ENCODE measurements at regions not wholly inside any gene's neighbourhood (a gene's known extent, or its start where the extent isn't known, plus 50 kb on each side); places are given as distances from the start of the nearest gene placed in this dataset.

- DNase-seq (ENCODE audit: low read depth) = no peak
Measured at GRCh38 chr9:75599126-75599525, 291.3 kb upstream of the PCSK5 start.

GRCh38 chr9:75601280-75601679, 289.2 kb upstream of the PCSK5 start:
- no peak for TF ChIP-seq CTCF (IDR thresholded peaks at IDR 0.05; ENCODE audit: control insufficient read depth, insufficient read depth, low read depth, low read length, missing control alignments)
- no peak for DNase-seq (ENCODE audit: low read depth)
- H3K4me3 ChIP-seq (ENCODE audit: control insufficient read depth, low read depth, low read length) = no peak overlapping the region

More at GRCh38 chr9:75599126-75599525, 291.3 kb upstream of the PCSK5 start:
- no peak for TF ChIP-seq CTCF (IDR thresholded peaks at IDR 0.05; ENCODE audit: control insufficient read depth, insufficient read depth, low read depth, low read length, missing control alignments)
- H3K4me3 ChIP-seq (ENCODE audit: control insufficient read depth, low read depth, low read length) = no peak overlapping the region

GRCh38 chr9:75602060-75602459, 288.4 kb upstream of the PCSK5 start:
- DNase-seq (ENCODE audit: low read depth) = no peak
- TF ChIP-seq CTCF (IDR thresholded peaks at IDR 0.05; ENCODE audit: control insufficient read depth, insufficient read depth, low read depth, low read length, missing control alignments) = no peak
- no peak overlapping the region for H3K4me3 ChIP-seq (ENCODE audit: control insufficient read depth, low read depth, low read length)

- no peak for DNase-seq (ENCODE audit: low read depth)
- H3K4me3 ChIP-seq (ENCODE audit: control insufficient read depth, low read depth, low read length) = no peak overlapping the region
- TF ChIP-seq CTCF (IDR thresholded peaks at IDR 0.05; ENCODE audit: control insufficient read depth, insufficient read depth, low read depth, low read length, missing control alignments) = no peak
Measured at GRCh38 chr9:75604661-75605060, 285.8 kb upstream of the PCSK5 start.

GRCh38 chr9:75607521-75607920, 283.0 kb upstream of the PCSK5 start:
- no peak for TF ChIP-seq CTCF (IDR thresholded peaks at IDR 0.05; ENCODE audit: control insufficient read depth, insufficient read depth, low read depth, low read length, missing control alignments)
- H3K4me3 ChIP-seq (ENCODE audit: control insufficient read depth, low read depth, low read length) = no peak overlapping the region
- no peak for DNase-seq (ENCODE audit: low read depth)

- TF ChIP-seq CTCF (IDR thresholded peaks at IDR 0.05; ENCODE audit: control insufficient read depth, insufficient read depth, low read depth, low read length, missing control alignments) = no peak
- DNase-seq (ENCODE audit: low read depth) = no peak
- H3K4me3 ChIP-seq (ENCODE audit: control insufficient read depth, low read depth, low read length) = no peak overlapping the region
Measured at GRCh38 chr9:75609401-75609800, 281.1 kb upstream of the PCSK5 start.

- TF ChIP-seq CTCF (IDR thresholded peaks at IDR 0.05; ENCODE audit: control insufficient read depth, insufficient read depth, low read depth, low read length, missing control alignments) = no peak
- no peak for DNase-seq (ENCODE audit: low read depth)
- no peak overlapping the region for H3K4me3 ChIP-seq (ENCODE audit: control insufficient read depth, low read depth, low read length)
Measured at GRCh38 chr9:75610246-75610645, 280.2 kb upstream of the PCSK5 start.
